ENCODE measurements at regions not wholly inside any gene's neighbourhood (a gene's known extent, or its start where the extent isn't known, plus 50 kb on each side); places are given as distances from the start of the nearest gene placed in this dataset.

DNA sequence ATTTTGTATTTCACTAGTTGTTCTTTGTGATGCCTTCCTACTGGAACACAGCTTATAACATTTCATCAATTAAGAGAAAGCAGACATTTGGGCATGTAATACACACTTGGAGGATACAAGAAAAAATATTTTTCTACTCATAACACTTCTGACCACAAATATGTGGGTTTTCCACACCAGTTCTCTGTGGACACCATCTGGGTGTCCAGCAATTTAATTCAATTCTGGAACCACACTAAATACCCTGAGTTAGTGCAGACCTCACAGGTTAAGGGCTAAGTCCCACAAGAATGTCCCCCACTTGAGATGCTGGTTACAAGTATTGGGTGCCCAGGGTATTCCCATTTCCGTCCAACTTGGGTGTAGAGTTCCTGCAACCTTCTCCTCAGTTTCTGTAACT, 91.1 kb upstream of the SKOR2 start:
- TF ChIP-seq, protein P1, sequence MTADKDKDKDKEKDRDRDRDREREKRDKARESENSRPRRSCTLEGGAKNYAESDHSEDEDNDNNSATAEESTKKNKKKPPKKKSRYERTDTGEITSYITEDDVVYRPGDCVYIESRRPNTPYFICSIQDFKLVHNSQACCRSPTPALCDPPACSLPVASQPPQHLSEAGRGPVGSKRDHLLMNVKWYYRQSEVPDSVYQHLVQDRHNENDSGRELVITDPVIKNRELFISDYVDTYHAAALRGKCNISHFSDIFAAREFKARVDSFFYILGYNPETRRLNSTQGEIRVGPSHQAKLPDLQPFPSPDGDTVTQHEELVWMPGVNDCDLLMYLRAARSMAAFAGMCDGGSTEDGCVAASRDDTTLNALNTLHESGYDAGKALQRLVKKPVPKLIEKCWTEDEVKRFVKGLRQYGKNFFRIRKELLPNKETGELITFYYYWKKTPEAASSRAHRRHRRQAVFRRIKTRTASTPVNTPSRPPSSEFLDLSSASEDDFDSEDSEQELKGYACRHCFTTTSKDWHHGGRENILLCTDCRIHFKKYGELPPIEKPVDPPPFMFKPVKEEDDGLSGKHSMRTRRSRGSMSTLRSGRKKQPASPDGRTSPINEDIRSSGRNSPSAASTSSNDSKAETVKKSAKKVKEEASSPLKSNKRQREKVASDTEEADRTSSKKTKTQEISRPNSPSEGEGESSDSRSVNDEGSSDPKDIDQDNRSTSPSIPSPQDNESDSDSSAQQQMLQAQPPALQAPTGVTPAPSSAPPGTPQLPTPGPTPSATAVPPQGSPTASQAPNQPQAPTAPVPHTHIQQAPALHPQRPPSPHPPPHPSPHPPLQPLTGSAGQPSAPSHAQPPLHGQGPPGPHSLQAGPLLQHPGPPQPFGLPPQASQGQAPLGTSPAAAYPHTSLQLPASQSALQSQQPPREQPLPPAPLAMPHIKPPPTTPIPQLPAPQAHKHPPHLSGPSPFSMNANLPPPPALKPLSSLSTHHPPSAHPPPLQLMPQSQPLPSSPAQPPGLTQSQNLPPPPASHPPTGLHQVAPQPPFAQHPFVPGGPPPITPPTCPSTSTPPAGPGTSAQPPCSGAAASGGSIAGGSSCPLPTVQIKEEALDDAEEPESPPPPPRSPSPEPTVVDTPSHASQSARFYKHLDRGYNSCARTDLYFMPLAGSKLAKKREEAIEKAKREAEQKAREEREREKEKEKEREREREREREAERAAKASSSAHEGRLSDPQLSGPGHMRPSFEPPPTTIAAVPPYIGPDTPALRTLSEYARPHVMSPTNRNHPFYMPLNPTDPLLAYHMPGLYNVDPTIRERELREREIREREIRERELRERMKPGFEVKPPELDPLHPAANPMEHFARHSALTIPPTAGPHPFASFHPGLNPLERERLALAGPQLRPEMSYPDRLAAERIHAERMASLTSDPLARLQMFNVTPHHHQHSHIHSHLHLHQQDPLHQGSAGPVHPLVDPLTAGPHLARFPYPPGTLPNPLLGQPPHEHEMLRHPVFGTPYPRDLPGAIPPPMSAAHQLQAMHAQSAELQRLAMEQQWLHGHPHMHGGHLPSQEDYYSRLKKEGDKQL (CRISPR knock-in tag; IDR thresholded peaks at IDR 0.05; ENCODE audit: borderline replicate concordance) = no peak
- TF ChIP-seq COPS2 (conservative IDR thresholded peaks at IDR 0.05) (no peak), EP300 (IDR thresholded peaks at IDR 0.05; ENCODE audit: low read length) (no peak), POLR2A (conservative IDR thresholded peaks at IDR 0.05) (no peak), GABPB2 (CRISPR knock-in tag; conservative IDR thresholded peaks at IDR 0.05) (no peak), MTA1 (IDR thresholded peaks at IDR 0.05; ENCODE audit: borderline replicate concordance) (no peak), EZH2 (IDR thresholded peaks at IDR 0.05; ENCODE audit: borderline replicate concordance, low read depth, low read length) (no peak), RBBP5 (IDR thresholded peaks at IDR 0.05; ENCODE audit: borderline replicate concordance, insufficient read depth, low read length, poor library complexity, severe bottlenecking) (no peak), PHF21A (IDR thresholded peaks at IDR 0.05; ENCODE audit: borderline replicate concordance, low read depth) (no peak)
- TF ChIP-seq, protein P2, sequence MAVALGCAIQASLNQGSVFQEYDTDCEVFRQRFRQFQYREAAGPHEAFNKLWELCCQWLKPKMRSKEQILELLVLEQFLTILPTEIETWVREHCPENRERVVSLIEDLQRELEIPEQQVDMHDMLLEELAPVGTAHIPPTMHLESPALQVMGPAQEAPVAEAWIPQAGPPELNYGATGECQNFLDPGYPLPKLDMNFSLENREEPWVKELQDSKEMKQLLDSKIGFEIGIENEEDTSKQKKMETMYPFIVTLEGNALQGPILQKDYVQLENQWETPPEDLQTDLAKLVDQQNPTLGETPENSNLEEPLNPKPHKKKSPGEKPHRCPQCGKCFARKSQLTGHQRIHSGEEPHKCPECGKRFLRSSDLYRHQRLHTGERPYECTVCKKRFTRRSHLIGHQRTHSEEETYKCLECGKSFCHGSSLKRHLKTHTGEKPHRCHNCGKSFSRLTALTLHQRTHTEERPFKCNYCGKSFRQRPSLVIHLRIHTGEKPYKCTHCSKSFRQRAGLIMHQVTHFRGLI (CRISPR knock-in tag; IDR thresholded peaks at IDR 0.05) = no peak
- TF ChIP-seq, protein P3, sequence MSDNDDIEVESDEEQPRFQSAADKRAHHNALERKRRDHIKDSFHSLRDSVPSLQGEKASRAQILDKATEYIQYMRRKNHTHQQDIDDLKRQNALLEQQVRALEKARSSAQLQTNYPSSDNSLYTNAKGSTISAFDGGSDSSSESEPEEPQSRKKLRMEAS (CRISPR knock-in tag; IDR thresholded peaks at IDR 0.05) = no peak
- TF ChIP-seq, protein P4, sequence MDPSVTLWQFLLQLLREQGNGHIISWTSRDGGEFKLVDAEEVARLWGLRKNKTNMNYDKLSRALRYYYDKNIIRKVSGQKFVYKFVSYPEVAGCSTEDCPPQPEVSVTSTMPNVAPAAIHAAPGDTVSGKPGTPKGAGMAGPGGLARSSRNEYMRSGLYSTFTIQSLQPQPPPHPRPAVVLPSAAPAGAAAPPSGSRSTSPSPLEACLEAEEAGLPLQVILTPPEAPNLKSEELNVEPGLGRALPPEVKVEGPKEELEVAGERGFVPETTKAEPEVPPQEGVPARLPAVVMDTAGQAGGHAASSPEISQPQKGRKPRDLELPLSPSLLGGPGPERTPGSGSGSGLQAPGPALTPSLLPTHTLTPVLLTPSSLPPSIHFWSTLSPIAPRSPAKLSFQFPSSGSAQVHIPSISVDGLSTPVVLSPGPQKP (CRISPR knock-in tag; IDR thresholded peaks at IDR 0.05) = no peak

All from K562 (cell line).